T-cell (primary cell): ENCODE measurements at regions not wholly inside any gene's neighbourhood (a gene's known extent, or its start where the extent isn't known, plus 50 kb on each side); places are given as distances from the start of the nearest gene placed in this dataset.

Experiments
- ATAC-seq, 4 experiments: fragments of 200-7000 bp in 3 of 4; fragments of 150-1000 bp in 1 of 4; cut with Tn5 transposase; replicated peaks in 1 of 4; 1 replicate in 3 of 4; 2 replicates in 1 of 4; pipeline ENCODE4 v1.10.0; 2021; ENCODE audit warnings: moderate library complexity in 3 of 4, mild to moderate bottlenecking in 2 of 4, moderate number of reproducible peaks in 1 of 4
- CTCF ChIA-PET, 2 donors: fragments of 300-600 bp; sonication (Branson Sonifier 250); formaldehyde crosslinking; loops; one replicate each; lab custom pipeline; 2022; ENCODE audit warnings: antibody characterized with exemption in 2 of 2; lab: Charles Lee
- POLR2A ChIA-PET, 2 donors: fragments of 300-600 bp; sonication (Branson Sonifier 250); formaldehyde crosslinking; loops; one replicate each; lab custom pipeline; 2022; ENCODE audit warnings: antibody characterized with exemption in 2 of 2; lab: Charles Lee
- DNase-seq, 35 experiments: peaks; one replicate each; pipeline versions ENCODE4 v3.0.0 to v3.0.0-alpha.2; 2013 to 2023
- H3K27ac ChIP-seq: one replicate; pipeline ENCODE4 v1.5.1; 2013; ENCODE audit warnings: low read length
- H3K27me3 ChIP-seq, 2 experiments: replicated peaks in 1 of 2; 1 replicate in 1 of 2; 2 replicates in 1 of 2; pipeline versions ENCODE4 v1.6.1 to v1.7.0; 2013; ENCODE audit warnings: low read length in 1 of 2, mixed read lengths in 1 of 2; ENCODE audit not compliant: control insufficient read depth in 2 of 2, insufficient read depth in 2 of 2; ENCODE audit errors: extremely low read depth in 1 of 2
- H3K36me3 ChIP-seq, 2 donors: 1 replicate in 1 of 2; 2 replicates in 1 of 2; pipeline versions ENCODE4 v1.6.1 to v1.7.0; 2013; ENCODE audit warnings: low read length in 1 of 2; ENCODE audit not compliant: control insufficient read depth in 2 of 2, insufficient read depth in 1 of 2; ENCODE audit errors: extremely low read depth in 1 of 2
- H3K4me1 ChIP-seq, 2 experiments: 1 replicate in 1 of 2; 2 replicates in 1 of 2; pipeline versions ENCODE4 v1.6.1 to v1.7.0; 2013; ENCODE audit warnings: low read length in 2 of 2, mixed read lengths in 1 of 2; ENCODE audit not compliant: insufficient read depth in 2 of 2, control insufficient read depth in 1 of 2; ENCODE audit errors: extremely low read depth in 1 of 2
- H3K4me3 ChIP-seq, 2 donors: 1 replicate in 1 of 2; 2 replicates in 1 of 2; pipeline versions ENCODE4 v1.5.1 to v1.7.0; 2013; ENCODE audit warnings: mild to moderate bottlenecking in 2 of 2, low read length in 1 of 2, moderate library complexity in 1 of 2; ENCODE audit not compliant: control insufficient read depth in 1 of 2; ENCODE audit errors: extremely low read depth in 1 of 2
- H3K9me3 ChIP-seq: 2 replicates; pipeline ENCODE4 v1.7.0; 2013
- H3K27ac Mint-ChIP-seq, 2 donors: one replicate each; pipeline ENCODE4 v1.8.0; 2020 to 2021; ENCODE audit warnings: mild to moderate bottlenecking in 2 of 2, mixed read lengths in 2 of 2
- H3K27me3 Mint-ChIP-seq, 2 donors: one replicate each; pipeline ENCODE4 v1.8.0; 2021 to 2022; ENCODE audit warnings: mixed read lengths in 2 of 2
- H3K36me3 Mint-ChIP-seq: one replicate; pipeline ENCODE4 v1.8.0; 2021; ENCODE audit warnings: mixed read lengths
- H3K4me1 Mint-ChIP-seq, 3 donors: one replicate each; pipeline ENCODE4 v1.8.0; 2020 to 2022; ENCODE audit warnings: mixed read lengths in 3 of 3, mild to moderate bottlenecking in 1 of 3
- H3K4me3 Mint-ChIP-seq, 3 donors: one replicate each; pipeline ENCODE4 v1.8.0; 2020 to 2022; ENCODE audit warnings: mild to moderate bottlenecking in 3 of 3, mixed read lengths in 3 of 3, moderate library complexity in 3 of 3
- H3K9me3 Mint-ChIP-seq, 3 donors: one replicate each; pipeline ENCODE4 v1.8.0; 2020 to 2022; ENCODE audit warnings: mixed read lengths in 3 of 3
- WGBS: methylation state at CpG from one replicate; pipeline ENCODE4 v1.1.5; 2013; ENCODE audit warnings: missing lambda C conversion rate; ENCODE audit not compliant: insufficient coverage; 5-methylcytosine and 5-hydroxymethylcytosine counted together

GRCh38 chr16:79815049-79815448 lies 214.5 kb upstream of the MAF start:
- no peak overlapping the region for H3K4me3 ChIP-seq

GRCh38 chr16:79814124-79814523 lies 213.6 kb upstream of the MAF start:
- Mint-ChIP-seq H3K4me3 (no peak overlapping the region), H3K27ac (no peak overlapping the region), H3K27me3 (peaks cover 11 to 20% of the 10 kb centered on the region in 2 donors), H3K9me3 (peaks cover 0 to 4% (median 0%) of the 10 kb centered on the region in 3 donors), H3K36me3 (no peaks in the 10 kb centered on the region), H3K4me1 (no peaks in the 10 kb centered on the region)
- ATAC-seq (no peak), DNase-seq (no peak)
- POLR2A ChIA-PET, result no interaction called here
- H3K9me3 ChIP-seq, result no peaks in the 10 kb centered on the region
- no peak overlapping the region for H3K4me3 ChIP-seq
- no CpG with 5 or more reads among the region's 2 CpGs for WGBS
- H3K27me3 ChIP-seq, result peaks cover 0 to 2% of the 10 kb centered on the region in 2 experiments
- no peaks in the 10 kb centered on the region for H3K4me1 ChIP-seq
- CTCF ChIA-PET, result no interaction called here
- H3K27ac ChIP-seq, result no peak overlapping the region
- H3K36me3 ChIP-seq, result no peaks in the 10 kb centered on the region

More at GRCh38 chr16:79815049-79815448, 214.5 kb upstream of the MAF start:
- no peak overlapping the region for H3K27ac ChIP-seq
- H3K4me1 ChIP-seq, result no peaks in the 10 kb centered on the region
- DNase-seq (no peak), ATAC-seq (no peak)
- POLR2A ChIA-PET, result no interaction called here
- Mint-ChIP-seq H3K27me3 (peaks cover 10 to 18% of the 10 kb centered on the region in 2 donors), H3K27ac (no peak overlapping the region), H3K36me3 (no peaks in the 10 kb centered on the region), H3K4me3 (no peak overlapping the region), H3K4me1 (no peaks in the 10 kb centered on the region), H3K9me3 (peaks cover 0 to 4% (median 0%) of the 10 kb centered on the region in 3 donors)
- H3K36me3 ChIP-seq, result no peaks in the 10 kb centered on the region
- no peaks in the 10 kb centered on the region for H3K9me3 ChIP-seq
- CTCF ChIA-PET, result no interaction called here
- peaks cover 0 to 2% of the 10 kb centered on the region in 2 experiments for H3K27me3 ChIP-seq
- 49% methylated on average over 2 of the region's 2 CpGs for WGBS

- H3K9me3 Mint-ChIP-seq, result peaks cover 0 to 4% (median 0%) of the 10 kb centered on the region in 3 donors
- H3K27ac ChIP-seq, result no peak overlapping the region
- ChIA-PET POLR2A (no interaction called here), CTCF (no interaction called here)
- H3K4me3 ChIP-seq, result no peak overlapping the region
- no peaks in the 10 kb centered on the region for H3K36me3 Mint-ChIP-seq
- H3K27ac Mint-ChIP-seq, result no peak overlapping the region
- H3K27me3 ChIP-seq, result peaks cover 0 to 2% of the 10 kb centered on the region in 2 experiments
- DNase-seq (no peak), ATAC-seq (no peak)
- no peaks in the 10 kb centered on the region for H3K36me3 ChIP-seq
- no peaks in the 10 kb centered on the region for H3K4me1 Mint-ChIP-seq
- WGBS, result no CpG with 5 or more reads among the region's 2 CpGs
- no peaks in the 10 kb centered on the region for H3K4me1 ChIP-seq
- no peaks in the 10 kb centered on the region for H3K9me3 ChIP-seq
- peaks cover 13 to 27% of the 10 kb centered on the region in 2 donors for H3K27me3 Mint-ChIP-seq
- H3K4me3 Mint-ChIP-seq, result no peak overlapping the region
Observed at GRCh38 chr16:79811541-79811940, 211.0 kb upstream of the MAF start.

GRCh38 chr16:79810449-79811189 lies 210.1 kb upstream of the MAF start:
- peaks cover 0 to 2% of the 10 kb centered on the region in 2 experiments for H3K27me3 ChIP-seq
- Mint-ChIP-seq H3K27me3 (peaks cover 16 to 27% of the 10 kb centered on the region in 2 donors), H3K4me3 (no peak overlapping the region), H3K27ac (no peak overlapping the region), H3K4me1 (no peaks in the 10 kb centered on the region), H3K36me3 (no peaks in the 10 kb centered on the region), H3K9me3 (peaks cover 0 to 4% (median 0%) of the 10 kb centered on the region in 3 donors)
- H3K27ac ChIP-seq, result no peak overlapping the region
- no peaks in the 10 kb centered on the region for H3K9me3 ChIP-seq
- no CpG with 5 or more reads among the region's 6 CpGs for WGBS
- H3K4me1 ChIP-seq, result no peaks in the 10 kb centered on the region
- ChIA-PET CTCF (no interaction called here), POLR2A (no interaction called here)
- ATAC-seq (no peak), DNase-seq (no peak)
- H3K4me3 ChIP-seq, result no peak overlapping the region
- H3K36me3 ChIP-seq, result no peaks in the 10 kb centered on the region

- Mint-ChIP-seq H3K9me3 (peaks cover 0 to 4% (median 0%) of the 10 kb centered on the region in 3 donors), H3K4me3 (no peak overlapping the region), H3K36me3 (no peaks in the 10 kb centered on the region), H3K27ac (no peak overlapping the region), H3K27me3 (peaks cover 12 to 24% of the 10 kb centered on the region in 2 donors), H3K4me1 (no peaks in the 10 kb centered on the region)
- DNase-seq (no peak), ATAC-seq (no peak)
- ChIA-PET CTCF (no interaction called here), POLR2A (no interaction called here)
- WGBS, result no CpG with 5 or more reads among the region's 1 CpG
- Histone ChIP-seq H3K36me3 (no peaks in the 10 kb centered on the region), H3K27me3 (peaks cover 0 to 2% of the 10 kb centered on the region in 2 experiments), H3K4me3 (no peak overlapping the region), H3K9me3 (no peaks in the 10 kb centered on the region), H3K27ac (no peak overlapping the region), H3K4me1 (no peaks in the 10 kb centered on the region)
Observed at GRCh38 chr16:79809376-79809775, 208.8 kb upstream of the MAF start.

GRCh38 chr16:79808731-79809130 lies 208.2 kb upstream of the MAF start:
- H3K27me3 ChIP-seq, result peaks cover 0 to 2% of the 10 kb centered on the region in 2 experiments
- no peaks in the 10 kb centered on the region for H3K36me3 Mint-ChIP-seq
- H3K9me3 Mint-ChIP-seq, result peaks cover 0 to 4% (median 0%) of the 10 kb centered on the region in 3 donors
- H3K4me1 ChIP-seq, result no peaks in the 10 kb centered on the region
- no peak overlapping the region for H3K4me3 Mint-ChIP-seq
- no peaks in the 10 kb centered on the region for H3K9me3 ChIP-seq
- POLR2A ChIA-PET, result no interaction called here
- H3K4me1 Mint-ChIP-seq, result no peaks in the 10 kb centered on the region
- peaks cover 12 to 24% of the 10 kb centered on the region in 2 donors for H3K27me3 Mint-ChIP-seq
- CTCF ChIA-PET, result no interaction called here
- H3K27ac Mint-ChIP-seq, result no peak overlapping the region
- H3K36me3 ChIP-seq, result no peaks in the 10 kb centered on the region
- no peak for ATAC-seq
- H3K27ac ChIP-seq, result no peak overlapping the region
- H3K4me3 ChIP-seq, result no peak overlapping the region
- 76% methylated on average over 3 of the region's 3 CpGs for WGBS
- no peak for DNase-seq
